Sigmoid colon (tissue), 6 donors: ENCODE measurements at regions not wholly inside any gene's neighbourhood (a gene's known extent, or its start where the extent isn't known, plus 50 kb on each side); places are given as distances from the start of the nearest gene placed in this dataset.

ENCODE experiments used
- DNase-seq: peaks from one replicate; pipeline ENCODE4 v3.0.0-alpha.2; 2019
- H3K27ac ChIP-seq, 4 donors: fragments of 200-600 bp; sonication (generic); one replicate each; pipeline ENCODE4 v1.5.1; 2016 to 2019; ENCODE audit warnings: mild to moderate bottlenecking in 1 of 4
- H3K27me3 ChIP-seq, 3 donors: fragments of 200-600 bp; sonication (generic); one replicate each; pipeline ENCODE4 v1.5.1; 2019; ENCODE audit warnings: mild to moderate bottlenecking in 1 of 3
- H3K36me3 ChIP-seq, 4 donors: fragments of 200-600 bp; sonication (generic); one replicate each; pipeline ENCODE4 v1.5.1; 2016 to 2019
- H3K4me1 ChIP-seq, 4 donors: fragments of 200-600 bp; sonication (generic); one replicate each; pipeline ENCODE4 v1.5.1; 2017 to 2019
- H3K4me3 ChIP-seq, 4 donors: fragments of 200-600 bp; sonication (generic); one replicate each; pipeline ENCODE4 v1.5.1; 2017 to 2019; ENCODE audit warnings: mild to moderate bottlenecking in 2 of 4, moderate library complexity in 1 of 4
- H3K9me3 ChIP-seq, 4 donors: fragments of 200-600 bp in 3 of 4; sonication (generic) in 3 of 4; one replicate each; pipeline versions ENCODE4 v1.5.1 to v1.6.1; 2013 to 2019
- CTCF ChIP-seq, 4 experiments: fragments of 450-650 bp in 3 of 4; fragments of 200-600 bp in 1 of 4; IDR thresholded peaks; one replicate each; pipeline ENCODE4 v1.5.1; 2016 to 2019; ENCODE audit warnings: antibody characterized with exemption in 4 of 4, mild to moderate bottlenecking in 3 of 4, moderate library complexity in 2 of 4
- EP300 ChIP-seq, 4 donors: sonication (generic); formaldehyde crosslinking; IDR thresholded peaks; one replicate each; pipeline ENCODE4 v1.6.1; 2017; ENCODE audit warnings: antibody characterized with exemption in 4 of 4
- POLR2A ChIP-seq, 2 donors: fragments of 450-650 bp; IDR thresholded peaks; one replicate each; pipeline ENCODE4 v1.6.1; 2016; ENCODE audit warnings: antibody characterized with exemption in 2 of 2, mild to moderate bottlenecking in 2 of 2, moderate library complexity in 2 of 2
- POLR2AphosphoS5 ChIP-seq, 4 donors: sonication (generic); formaldehyde crosslinking; IDR thresholded peaks; one replicate each; pipeline ENCODE4 v1.6.1; 2017; ENCODE audit warnings: antibody characterized with exemption in 4 of 4
- WGBS, 2 donors: extraction: QIAGEN DNeasy Blood & Tissue Kit; methylation state at CpG; one replicate each; pipeline ENCODE4 v1.1.7; 2013; 5-methylcytosine and 5-hydroxymethylcytosine counted together
- intact Hi-C: fragments of 100-400 bp; cut with DNase I; formaldehyde crosslinking; loops from one replicate; pipeline ENCODE4 v1.15.1; 2023
- donor health status: healthy with polysubstance abuse.
- donor health status: healthy.

- H3K36me3 ChIP-seq: no peaks in the 10 kb centered on the region
- H3K27ac ChIP-seq: no peak overlapping the region
- 66 to 78% methylated on average over 4 of the region's 4 CpGs for WGBS, 2 donors
- TF ChIP-seq CTCF (IDR thresholded peaks at IDR 0.05): no peak
- no peak for TF ChIP-seq POLR2A (IDR thresholded peaks at IDR 0.05)
- TF ChIP-seq POLR2AphosphoS5 (IDR thresholded peaks at IDR 0.05): no peak
- TF ChIP-seq EP300 (IDR thresholded peaks at IDR 0.05): no peak
- no peaks in the 10 kb centered on the region for H3K27me3 ChIP-seq
- no peak overlapping the region for H3K4me3 ChIP-seq
- intact Hi-C loops: no loop called here
- H3K9me3 ChIP-seq: no peaks in the 10 kb centered on the region
- no peak for DNase-seq
- no peaks in the 10 kb centered on the region for H3K4me1 ChIP-seq
Measured at GRCh38 chr4:14262221-14262620, 634.7 kb upstream of the BOD1L1 start.

- no peak for DNase-seq
- WGBS, 2 donors: 73 to 80% methylated on average over 4 of the region's 4 CpGs
- intact Hi-C loops: no loop called here
Measured at GRCh38 chr4:14264437-14264836, 636.9 kb upstream of the BOD1L1 start.

GRCh38 chr4:14265651-14266050 is 638.1 kb upstream of the BOD1L1 start:
- no peaks in the 10 kb centered on the region for H3K9me3 ChIP-seq
- no peak overlapping the region for H3K4me3 ChIP-seq
- TF ChIP-seq POLR2A (IDR thresholded peaks at IDR 0.05): no peak
- no peak for TF ChIP-seq EP300 (IDR thresholded peaks at IDR 0.05)
- no peak for TF ChIP-seq CTCF (IDR thresholded peaks at IDR 0.05)
- TF ChIP-seq POLR2AphosphoS5 (IDR thresholded peaks at IDR 0.05): no peak
- intact Hi-C loops: no loop called here
- no peak for DNase-seq
- no peaks in the 10 kb centered on the region for H3K36me3 ChIP-seq
- H3K27ac ChIP-seq: no peak overlapping the region
- H3K4me1 ChIP-seq: no peaks in the 10 kb centered on the region
- 94 to 95% methylated on average over 5 of the region's 5 CpGs for WGBS, 2 donors
- no peaks in the 10 kb centered on the region for H3K27me3 ChIP-seq

More at GRCh38 chr4:14264437-14264836, 636.9 kb upstream of the BOD1L1 start:
- TF ChIP-seq POLR2A (IDR thresholded peaks at IDR 0.05) (no peak), CTCF (IDR thresholded peaks at IDR 0.05) (no peak), EP300 (IDR thresholded peaks at IDR 0.05) (no peak), POLR2AphosphoS5 (IDR thresholded peaks at IDR 0.05) (no peak)
- Histone ChIP-seq H3K27me3 (no peaks in the 10 kb centered on the region), H3K27ac (no peak overlapping the region), H3K9me3 (no peaks in the 10 kb centered on the region), H3K4me3 (no peak overlapping the region), H3K4me1 (no peaks in the 10 kb centered on the region), H3K36me3 (no peaks in the 10 kb centered on the region)

GRCh38 chr4:14267373-14268060 is 640.0 kb upstream of the BOD1L1 start:
- Histone ChIP-seq H3K27me3 (no peaks in the 10 kb centered on the region), H3K4me1 (no peaks in the 10 kb centered on the region), H3K9me3 (no peaks in the 10 kb centered on the region), H3K4me3 (no peak overlapping the region), H3K27ac (no peak overlapping the region), H3K36me3 (no peaks in the 10 kb centered on the region)
- WGBS, 2 donors: 80 to 84% methylated on average over 9 of the region's 9 CpGs
- intact Hi-C loops: no loop called here
- DNase-seq: no peak
- TF ChIP-seq POLR2A (IDR thresholded peaks at IDR 0.05) (no peak), CTCF (IDR thresholded peaks at IDR 0.05) (no peak), POLR2AphosphoS5 (IDR thresholded peaks at IDR 0.05) (no peak), EP300 (IDR thresholded peaks at IDR 0.05) (no peak)

GRCh38 chr4:14269824-14270223 is 642.3 kb upstream of the BOD1L1 start:
- Histone ChIP-seq H3K4me3 (no peak overlapping the region), H3K9me3 (no peaks in the 10 kb centered on the region), H3K27me3 (no peaks in the 10 kb centered on the region), H3K4me1 (no peaks in the 10 kb centered on the region), H3K27ac (no peak overlapping the region), H3K36me3 (no peaks in the 10 kb centered on the region)
- WGBS, 2 donors: 41 to 66% methylated on average over 3 of the region's 3 CpGs
- TF ChIP-seq POLR2AphosphoS5 (IDR thresholded peaks at IDR 0.05) (no peak), EP300 (IDR thresholded peaks at IDR 0.05) (no peak), CTCF (IDR thresholded peaks at IDR 0.05) (no peak), POLR2A (IDR thresholded peaks at IDR 0.05) (no peak)
- intact Hi-C loops: no loop called here
- no peak for DNase-seq
